ENCODE measurements at regions not wholly inside any gene's neighbourhood (a gene's known extent, or its start where the extent isn't known, plus 50 kb on each side); places are given as distances from the start of the nearest gene placed in this dataset.
A peak's percentile ranks its signal among the peaks of the same experiment; 100 is the strongest.

DNA sequence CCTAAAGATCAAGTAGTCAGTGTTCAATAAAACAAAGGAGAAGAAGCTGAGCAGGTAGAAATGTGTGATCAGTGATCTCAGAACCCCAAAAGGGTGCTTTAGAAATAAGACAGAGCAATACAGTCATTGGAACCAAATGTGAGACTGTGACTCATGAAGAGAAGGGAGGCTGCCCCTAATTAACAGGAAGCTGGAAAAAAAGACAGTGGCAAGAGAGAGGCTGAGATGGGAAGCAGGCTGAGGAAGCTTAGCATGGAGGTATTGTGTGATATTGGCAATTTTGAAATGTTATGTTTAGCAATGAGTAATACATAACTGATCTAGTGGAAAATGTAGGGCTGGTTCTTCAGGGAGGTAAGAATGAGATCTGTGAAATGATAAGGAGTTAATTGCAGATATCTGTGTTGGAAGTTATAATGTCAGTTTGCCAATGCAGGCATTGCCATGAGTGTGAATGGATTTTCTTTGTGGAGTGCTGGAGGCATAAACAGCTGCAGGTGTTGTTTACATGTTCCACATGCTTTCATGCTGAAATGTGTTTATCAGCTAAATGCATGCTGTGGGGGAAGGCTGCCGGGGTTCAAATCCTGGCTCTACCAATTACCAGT lies 90.6 kb upstream of the CACNA1E start:
- no peak for DNase-seq

GRCh38 chr1:181394766-181395165 lies 88.6 kb upstream of the CACNA1E start:
- no peak for DNase-seq

DNA sequence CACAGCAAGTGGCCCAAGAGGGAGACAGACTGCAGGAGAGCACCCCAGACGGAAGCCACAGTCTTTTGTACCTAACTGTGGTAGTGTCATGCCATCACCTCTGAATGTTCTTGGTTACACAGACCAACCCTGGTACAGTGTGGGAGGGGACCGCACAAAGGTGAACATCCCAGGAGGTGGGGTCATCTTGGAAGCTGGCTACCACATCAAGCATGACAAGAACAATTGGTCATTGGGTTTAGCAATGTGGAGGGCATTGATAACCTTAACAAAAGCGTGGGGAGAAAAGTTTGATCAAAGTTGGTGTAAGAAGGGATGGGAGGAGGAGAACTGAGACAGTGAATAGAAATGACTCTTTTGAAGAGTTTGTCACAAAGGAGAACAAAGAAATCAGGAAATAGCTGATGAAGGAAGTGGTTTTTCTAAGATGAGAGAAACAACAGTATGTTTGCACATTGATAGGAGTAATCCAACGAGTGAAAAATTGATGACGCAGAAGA lies 87.1 kb upstream of the CACNA1E start:
- peak; percentile 72 for DNase-seq

DNA sequence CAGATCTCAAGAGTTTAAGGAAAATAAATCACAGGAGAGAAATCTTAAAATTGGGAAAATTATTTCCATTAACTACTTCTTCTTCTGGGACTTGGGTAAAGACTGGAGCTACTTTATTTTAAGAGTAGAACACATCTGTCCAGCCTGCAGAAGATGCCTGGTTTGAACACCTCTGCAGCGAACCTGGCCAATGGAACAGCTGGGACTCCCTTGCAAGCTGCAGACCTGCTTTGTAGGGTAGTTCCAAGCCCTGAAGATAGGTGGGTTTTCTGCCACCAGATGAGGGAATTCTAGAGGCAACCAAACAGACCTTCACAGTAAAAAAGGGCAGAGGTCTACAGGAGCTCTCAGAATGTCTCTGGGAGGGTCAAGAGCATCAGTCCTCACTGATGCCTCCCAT lies 86.5 kb upstream of the CACNA1E start:
- no peak for DNase-seq

DNA sequence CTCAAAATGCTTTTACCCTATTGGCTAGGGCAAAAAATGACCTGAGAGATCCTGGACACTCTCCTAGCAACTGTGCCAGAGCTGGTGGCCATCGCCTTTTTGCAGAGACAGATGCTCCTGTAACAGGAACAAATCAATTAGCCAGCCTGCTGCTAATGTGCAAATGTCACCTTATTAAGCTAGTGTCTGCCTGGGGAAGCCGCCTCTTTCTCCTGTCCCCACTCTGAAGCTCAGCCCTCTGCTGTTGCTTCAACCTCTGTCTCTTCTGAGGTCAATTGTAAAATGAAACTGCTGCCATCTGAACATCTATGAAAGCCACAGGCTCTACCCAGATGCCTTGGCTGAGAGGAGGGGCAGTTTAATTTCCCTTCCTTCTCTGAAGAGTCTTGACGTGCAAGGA lies 85.5 kb upstream of the CACNA1E start:
- no peak for DNase-seq

DNA sequence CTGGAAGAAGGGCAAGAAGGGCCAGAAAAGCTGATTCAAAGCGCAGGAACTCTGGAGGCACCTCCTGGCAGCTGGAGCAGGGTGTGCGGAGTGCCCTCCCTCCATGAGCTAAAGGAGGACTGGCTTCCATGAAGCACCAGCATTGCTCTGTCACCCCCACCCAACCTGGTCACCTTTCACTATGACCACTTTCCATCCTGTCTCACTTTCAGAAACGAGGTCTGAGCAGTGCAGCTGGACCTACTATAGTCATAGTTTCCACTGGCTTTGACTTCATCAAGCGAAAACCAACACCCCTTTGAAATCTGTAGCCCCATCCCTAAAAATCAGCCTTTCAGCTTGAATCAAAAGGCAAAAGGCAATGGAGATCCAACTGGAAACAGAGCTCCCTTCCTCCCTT lies 84.8 kb upstream of the CACNA1E start:
- no peak for DNase-seq

GRCh38 chr1:181405584-181405983 lies 77.7 kb upstream of the CACNA1E start:
- no peak for DNase-seq

GRCh38 chr1:181406989-181407388 lies 76.3 kb upstream of the CACNA1E start:
- DNase-seq, result no peak

DNA sequence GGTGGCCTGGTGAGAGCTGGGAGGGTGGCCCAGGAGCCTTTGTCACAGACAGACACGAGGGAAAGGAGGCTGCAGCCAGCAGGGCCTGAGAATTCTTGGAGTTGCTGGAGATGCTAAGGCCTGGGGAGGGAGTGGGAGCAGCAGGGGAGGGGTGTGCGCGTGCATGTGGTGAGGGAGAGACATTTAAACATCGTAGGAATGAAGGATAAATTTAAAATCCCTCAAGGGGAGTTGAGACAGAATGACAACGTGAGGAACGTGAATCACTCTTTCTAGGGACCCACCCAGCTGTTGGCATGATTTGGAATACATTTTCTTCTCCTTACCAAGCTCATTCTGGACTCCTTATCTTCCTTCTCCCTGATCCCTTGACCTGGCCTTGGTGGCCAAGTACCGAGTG lies 73.3 kb upstream of the CACNA1E start:
- DNase-seq, result no peak

DNA sequence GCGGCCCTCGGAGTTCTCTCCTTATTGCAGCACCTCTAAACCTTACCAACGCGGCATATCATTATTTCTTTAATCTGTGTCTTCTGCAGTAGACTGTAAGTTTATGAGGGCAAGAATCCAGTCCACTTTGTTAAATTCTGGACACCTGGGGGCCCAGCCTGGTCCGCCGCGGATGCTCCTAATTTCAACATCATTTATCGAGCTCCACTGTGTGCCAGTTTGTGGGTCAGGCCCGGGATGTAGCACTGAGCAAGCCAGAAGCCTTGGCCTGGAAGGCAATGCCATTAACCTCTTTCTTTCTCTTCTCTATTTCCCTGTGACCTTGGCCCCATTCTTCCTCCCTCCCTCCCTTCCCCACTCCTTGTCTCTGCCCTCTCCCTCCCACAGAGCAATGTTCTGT lies 70.6 kb upstream of the CACNA1E start:
- DNase-seq, result no peak

GRCh38 chr1:181413195-181413815 lies 70.0 kb upstream of the CACNA1E start:
- no peak for DNase-seq

DNA sequence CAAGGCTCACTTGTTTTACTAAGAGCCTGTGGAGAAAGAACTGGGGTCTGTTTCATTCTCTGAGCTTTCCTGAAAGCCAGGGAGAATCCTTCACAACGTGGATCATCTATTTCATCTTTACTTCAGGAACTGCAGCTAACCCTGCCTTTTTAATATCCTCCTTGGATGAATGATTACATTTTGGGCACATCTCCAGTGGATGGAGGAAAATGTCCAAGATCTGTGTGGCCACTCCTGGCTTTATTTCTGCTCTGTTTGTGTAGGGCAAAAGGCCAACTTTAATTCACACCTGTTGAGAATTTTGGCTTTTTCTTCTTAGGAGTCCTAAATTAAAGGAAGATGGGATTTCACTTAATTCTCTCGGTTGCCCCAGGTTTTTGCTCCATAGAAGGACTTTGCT lies 69.5 kb upstream of the CACNA1E start:
- DNase-seq, result no peak

DNA sequence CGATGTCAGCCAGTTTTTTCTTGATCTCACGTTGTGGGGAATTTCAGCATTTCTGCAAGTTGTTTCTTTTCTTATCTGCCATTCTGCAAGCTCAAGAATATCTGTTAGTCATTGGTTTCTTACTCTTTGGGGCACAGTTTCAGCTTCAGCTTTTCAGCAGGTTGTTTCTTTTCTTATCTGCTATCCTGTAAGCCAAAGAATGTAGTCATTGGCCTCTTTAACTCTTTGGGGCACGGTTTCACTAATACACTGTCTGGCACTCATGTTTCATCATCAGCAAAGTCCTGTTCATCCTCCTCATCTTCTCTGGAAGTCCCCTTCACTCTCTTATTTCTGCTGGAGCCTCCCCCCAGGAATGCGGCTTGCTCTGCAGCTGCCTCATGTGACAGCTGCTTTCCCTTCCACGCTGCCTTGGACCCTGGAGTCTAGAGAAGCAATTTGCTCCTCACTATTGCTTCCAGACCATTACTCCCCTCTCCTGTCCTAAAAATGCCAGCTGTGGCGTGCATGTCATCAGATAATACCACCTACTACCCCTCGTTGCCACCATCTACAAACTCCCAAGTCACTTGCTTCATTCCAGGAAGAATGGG lies 67.0 kb upstream of the CACNA1E start:
- no peak for DNase-seq

GRCh38 chr1:181417915-181418314 lies 65.4 kb upstream of the CACNA1E start:
- DNase-seq, result no peak

DNA sequence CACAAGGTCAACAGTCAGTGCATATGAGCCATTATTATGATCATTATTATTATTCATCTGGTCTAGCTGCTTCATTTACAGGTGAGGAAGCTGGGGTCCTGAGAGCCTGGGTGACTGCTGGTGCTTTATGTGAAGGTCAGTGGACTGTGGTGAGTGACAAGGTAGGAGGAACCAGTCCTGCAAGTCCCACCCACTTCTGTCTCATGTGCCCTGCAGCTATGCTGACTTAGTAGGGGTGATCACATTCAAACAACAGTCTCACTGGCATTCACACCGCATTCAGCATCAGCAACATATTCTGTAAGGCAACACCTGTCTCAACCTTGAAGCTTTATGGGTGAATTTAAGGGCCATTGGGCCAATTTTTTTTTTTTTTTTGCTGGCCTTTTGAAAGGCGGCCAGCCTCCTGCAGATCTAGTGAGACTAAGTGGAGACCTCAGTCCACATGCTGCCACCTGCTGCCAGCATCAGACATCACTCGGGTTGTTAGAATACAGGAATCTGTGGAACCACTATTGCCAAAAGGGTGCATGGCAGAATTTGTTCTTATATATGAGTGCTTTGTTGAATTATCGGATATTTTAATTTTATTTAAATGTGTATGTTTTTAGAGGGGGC lies 59.9 kb upstream of the CACNA1E start:
- DNase-seq, result no peak

GRCh38 chr1:181424786-181425403 lies 58.4 kb upstream of the CACNA1E start:
- peak; percentile 90 for DNase-seq

- DNase-seq, result no peak
Measured at GRCh38 chr1:181425566-181425965, 57.8 kb upstream of the CACNA1E start.

DNA sequence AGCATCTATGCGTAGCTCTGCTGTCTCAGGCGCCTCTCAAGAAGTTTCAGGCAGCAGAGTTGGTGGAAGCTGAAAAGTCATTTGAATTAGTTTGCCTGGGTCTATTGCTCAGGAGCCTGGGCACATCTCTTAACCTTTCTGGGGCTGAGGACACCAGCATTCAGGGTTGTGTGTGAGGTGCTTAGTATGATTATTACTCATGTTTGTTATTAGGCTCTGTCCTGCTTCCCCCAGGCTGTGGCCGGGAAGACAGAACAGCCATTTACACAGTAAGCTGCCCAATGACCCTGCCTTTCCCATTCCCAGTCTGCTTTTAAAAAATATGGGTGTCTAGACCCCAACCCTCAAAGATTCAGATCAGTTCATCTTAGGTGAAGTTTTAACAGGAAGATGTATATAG lies 53.9 kb upstream of the CACNA1E start:
- no peak for DNase-seq

GRCh38 chr1:181430015-181430885 lies 53.1 kb upstream of the CACNA1E start:
- DNase-seq, result no peak
